IMR-90 (cell line): ENCODE measurements at regions not wholly inside any gene's neighbourhood (a gene's known extent, or its start where the extent isn't known, plus 50 kb on each side); places are given as distances from the start of the nearest gene placed in this dataset.

Source experiments
- ATAC-seq: fragments of 200-7000 bp; cut with Tn5 transposase; 2 replicates; pipeline ENCODE4 v1.9.1; 2020; ENCODE audit warnings: low read depth, mild to moderate bottlenecking, moderate library complexity
- BruUV-seq: library from RNA; stranded (reverse); fragments of 400-500 nt; replicated peaks from 2 replicates; lab custom pipeline; 2021; lab: Mats Ljungman, UMichigan
- CTCF ChIA-PET: fragments of 300-600 bp; formaldehyde crosslinking; extraction: SDS; loops from one replicate; lab custom pipeline; 2021; ENCODE audit warnings: antibody characterized with exemption; lab: Yijun Ruan, JAX
- POLR2A ChIA-PET: fragments of 300-600 bp; sonication (Branson Sonifier 250); formaldehyde crosslinking; loops from one replicate; lab custom pipeline; 2022; ENCODE audit warnings: antibody characterized with exemption; ENCODE audit not compliant: unreplicated experiment; lab: Charles Lee
- DNase-seq: peaks from one replicate; pipeline ENCODE4 v3.0.0; 2013
- H2AFZ ChIP-seq: replicated peaks from 2 replicates; pipeline ENCODE3; 2013; ENCODE audit warnings: low read length, mild to moderate bottlenecking; ENCODE audit not compliant: poor library complexity
- H2AK5ac ChIP-seq: 2 replicates; pipeline ENCODE4 v1.6.1; 2013; ENCODE audit warnings: low read depth, low read length, inconsistent platforms
- H2AK9ac ChIP-seq: replicated peaks from 2 replicates; pipeline ENCODE3; 2013; ENCODE audit warnings: mild to moderate bottlenecking, low read depth, low read length, moderate library complexity; ENCODE audit not compliant: poor library complexity
- H2BK120ac ChIP-seq: 2 replicates; pipeline ENCODE4 v1.6.1; 2013; ENCODE audit warnings: low read depth, low read length, inconsistent platforms
- H2BK15ac ChIP-seq: 3 replicates; pipeline ENCODE4 v1.6.1; 2013; ENCODE audit warnings: low read depth, low read length, inconsistent platforms
- H2BK20ac ChIP-seq: 2 replicates; pipeline ENCODE4 v1.6.1; 2013; ENCODE audit warnings: low read depth, mild to moderate bottlenecking, inconsistent platforms, low read length, moderate library complexity
- H2BK5ac ChIP-seq: 2 replicates; pipeline ENCODE4 v1.6.1; 2013; ENCODE audit warnings: mild to moderate bottlenecking, low read depth, low read length, inconsistent platforms; ENCODE audit not compliant: poor library complexity, severe bottlenecking
- H3K14ac ChIP-seq: replicated peaks from 2 replicates; pipeline ENCODE4 v1.6.1; 2013; ENCODE audit warnings: low read depth, low read length, inconsistent platforms
- H3K18ac ChIP-seq: 2 replicates; pipeline ENCODE4 v1.6.1; 2013; ENCODE audit warnings: low read depth, low read length, control low read depth
- H3K23ac ChIP-seq: 2 replicates; pipeline ENCODE4 v1.6.1; 2013; ENCODE audit warnings: low read depth, low read length, inconsistent platforms
- H3K27ac ChIP-seq: 2 replicates; pipeline ENCODE4 v1.5.1; 2013; ENCODE audit warnings: mild to moderate bottlenecking, control low read depth, low read length; ENCODE audit not compliant: insufficient read depth
- H3K27me3 ChIP-seq: 2 replicates; pipeline ENCODE4 v1.6.1; 2013; ENCODE audit warnings: low read length; ENCODE audit not compliant: control insufficient read depth, insufficient read depth
- H3K36me3 ChIP-seq: 2 replicates; pipeline ENCODE4 v1.6.1; 2013; ENCODE audit warnings: low read length, mixed read lengths; ENCODE audit not compliant: control insufficient read depth, insufficient read depth
- H3K4ac ChIP-seq: 2 replicates; pipeline ENCODE4 v1.6.1; 2013; ENCODE audit warnings: low read depth, low read length, inconsistent platforms
- H3K4me1 ChIP-seq: 2 replicates; pipeline ENCODE4 v1.6.1; 2013; ENCODE audit warnings: low read length, mixed read lengths; ENCODE audit not compliant: control insufficient read depth, insufficient read depth
- H3K4me2 ChIP-seq: 2 replicates; pipeline ENCODE4 v1.6.1; 2013; ENCODE audit warnings: low read depth, mild to moderate bottlenecking, control low read depth, low read length, moderate library complexity
- H3K4me3 ChIP-seq: 2 replicates; pipeline ENCODE4 v1.5.1; 2013; ENCODE audit warnings: low read depth, mild to moderate bottlenecking, control low read depth, low read length, moderate library complexity; ENCODE audit not compliant: insufficient read depth
- H3K56ac ChIP-seq: 2 replicates; pipeline ENCODE4 v1.6.1; 2013; ENCODE audit warnings: low read length, inconsistent platforms; ENCODE audit not compliant: insufficient read depth; ENCODE audit errors: extremely low read depth
- H3K79me1 ChIP-seq, 2 experiments: 2 replicates each; pipeline ENCODE4 v1.6.1; 2013; ENCODE audit warnings: low read length in 2 of 2, inconsistent platforms in 1 of 2, low read depth in 1 of 2
- H3K9ac ChIP-seq: 2 replicates; pipeline ENCODE4 v1.6.1; 2013; ENCODE audit warnings: low read depth, low read length, control low read depth
- H3K9me1 ChIP-seq: 2 replicates; pipeline ENCODE4 v1.6.1; 2013; ENCODE audit warnings: low read length, inconsistent platforms; ENCODE audit not compliant: insufficient read depth
- H3K9me3 ChIP-seq: 2 replicates; pipeline ENCODE4 v1.6.1; 2013; ENCODE audit warnings: low read length; ENCODE audit not compliant: control insufficient read depth, insufficient read depth
- H4K20me1 ChIP-seq: 2 replicates; pipeline ENCODE4 v1.6.1; 2013; ENCODE audit warnings: low read length, inconsistent platforms; ENCODE audit not compliant: insufficient read depth
- H4K5ac ChIP-seq: 2 replicates; pipeline ENCODE4 v1.6.1; 2013; ENCODE audit warnings: mild to moderate bottlenecking, low read depth, low read length, control low read depth
- H4K8ac ChIP-seq, 2 experiments: 2 replicates each; pipeline ENCODE4 v1.6.1; 2013; ENCODE audit warnings: low read depth in 2 of 2, low read length in 2 of 2, control low read depth in 1 of 2, inconsistent platforms in 1 of 2
- H4K91ac ChIP-seq: 2 replicates; pipeline ENCODE4 v1.6.1; 2013; ENCODE audit warnings: low read depth, low read length, inconsistent platforms; ENCODE audit not compliant: insufficient read depth
- FOS ChIP-seq: fragments of 150-350 bp; IDR thresholded peaks from 2 replicates; pipeline ENCODE4 v1.6.1; 2016; ENCODE audit warnings: low read depth, low read length
- RCOR1 ChIP-seq: IDR thresholded peaks from 2 replicates; pipeline ENCODE4 v1.6.1; 2012; ENCODE audit warnings: mild to moderate bottlenecking, low read length, improper control_type of control experiment; ENCODE audit not compliant: insufficient replicate concordance
- RFX5 ChIP-seq: IDR thresholded peaks from 2 replicates; pipeline ENCODE4 v1.8.0; 2012; ENCODE audit warnings: low read depth, mild to moderate bottlenecking, low read length, moderate library complexity
- USF2 ChIP-seq: fragments of 150-350 bp; IDR thresholded peaks from 2 replicates; pipeline ENCODE4 v1.6.1; 2017; ENCODE audit warnings: mild to moderate bottlenecking, antibody characterized with exemption, low read length, low read depth
- WGBS, 2 experiments: methylation state at CpG; one replicate each; pipeline versions ENCODE4 v1.1.5 to v1.1.7; 2013; ENCODE audit warnings: missing lambda C conversion rate in 2 of 2; ENCODE audit not compliant: insufficient read length in 1 of 2; ENCODE audit errors: extremely low coverage in 2 of 2; 5-methylcytosine and 5-hydroxymethylcytosine counted together
- dilution Hi-C: fragments of 300-500 bp; cut with HindIII; formaldehyde crosslinking; loops from one replicate; pipeline ENCODE4 v1.14.3; 2018; ENCODE audit warnings: low sequenced_read_pairs; ENCODE audit not compliant: unreplicated experiment
- in situ Hi-C: fragments of 300-500 bp; cut with MboI; formaldehyde crosslinking; loops from 3 replicates; pipeline ENCODE4 v1.14.3; 2019; ENCODE audit warnings: low sequenced_read_pairs, inconsistent platforms, mixed read lengths
- intact Hi-C: fragments of 100-400 bp; cut with micrococcal nuclease; formaldehyde crosslinking; loops from 2 replicates; pipeline ENCODE4 v1.10.0; 2022

GRCh38 chr5:159509002-159509660 is 178.8 kb upstream of the IL12B start:
- intact Hi-C loops: loop anchor here (5.0 kb wide), 2 partner anchors 47 to 468 kb away; no protein-coding TSS in a partner anchor
- H2BK15ac ChIP-seq: peak overlapping the region; percentile 91; the same call in 2 of the 3 replicates
- ATAC-seq: no peak

More at GRCh38 chr5:159509002-159509660, 178.8 kb upstream of the IL12B start:
- Histone ChIP-seq H3K9ac (no peak overlapping the region), H3K4me1 (peaks cover 21% of the 10 kb centered on the region), H3K14ac (peak overlapping the region; percentile 86), H4K5ac (peak overlapping the region; percentile 41), H3K9me1 (peaks cover 16% of the 10 kb centered on the region), H3K27me3 (no peaks in the 10 kb centered on the region), H2AFZ (peak overlapping the region; percentile 76), H3K9me3 (no peaks in the 10 kb centered on the region), H3K79me1 (no peaks in the 10 kb centered on the region), H3K4me2 (peak overlapping the region; percentile 0; the same call in 1 of the 2 replicates), H2BK120ac (peak overlapping the region; percentile 89), H3K18ac (peak overlapping the region; percentile 66), H3K27ac (peak overlapping the region; percentile 80; the same call in 1 of the 2 replicates), H4K20me1 (no peaks in the 10 kb centered on the region), H3K23ac (peak overlapping the region; percentile 79), H4K8ac (peak overlapping the region; percentile 73 to 76; a peak in 2 of 4 replicates), H2BK20ac (peak overlapping the region; percentile 79), H3K4ac (peak overlapping the region; percentile 90), H3K36me3 (no peaks in the 10 kb centered on the region), H3K4me3 (no peak overlapping the region), H4K91ac (peak overlapping the region; percentile 91), H2AK9ac (peak overlapping the region; percentile 57), H2BK5ac (peak overlapping the region; percentile 35), H2AK5ac (peak overlapping the region; percentile 97), H3K56ac (peak overlapping the region; percentile 17; the same call in 1 of the 2 replicates)
- in situ Hi-C loops (no loop called here), dilution Hi-C loops (no loop called here)
- CTCF ChIA-PET: no interaction called here
- WGBS, 2 experiments: 100% methylated on average over 2 of the region's 7 CpGs; no CpG with 5 or more reads in 1 of the 2 experiments
- TF ChIP-seq FOS (no peak), RCOR1 (no peak), RFX5 (no peak), USF2 (peak; percentile 81)
- BruUV-seq: no TSS peak
- POLR2A ChIA-PET: no interaction called here
- DNase-seq: peak; percentile 13
